ENCODE measurements at regions not wholly inside any gene's neighbourhood (a gene's known extent, or its start where the extent isn't known, plus 50 kb on each side); places are given as distances from the start of the nearest gene placed in this dataset.

- Histone ChIP-seq H3K36me3 (ENCODE audit: insufficient read depth, low read length) (no peaks in the 10 kb centered on the region), H3K27ac (ENCODE audit: low read depth, low read length) (no peak overlapping the region), H2AFZ (ENCODE audit: low read length) (no peak overlapping the region), H3K4me1 (ENCODE audit: insufficient read depth, low read length) (no peaks in the 10 kb centered on the region), H3K4me2 (ENCODE audit: insufficient read depth, low read length) (no peak overlapping the region), H3K4me3 (ENCODE audit: insufficient read depth, low read length) (no peak overlapping the region), H3K79me2 (ENCODE audit: insufficient read depth, low read length) (no peaks in the 10 kb centered on the region), H4K20me1 (ENCODE audit: insufficient read depth, low read length) (no peaks in the 10 kb centered on the region), H3K27me3 (ENCODE audit: insufficient read depth, low read length) (no peaks in the 10 kb centered on the region), H3K9me3 (ENCODE audit: low read depth, low read length) (no peaks in the 10 kb centered on the region)
- DNase-seq (ENCODE audit: insufficient read length, low spot score, missing footprints), result no peak
- no peak for TF ChIP-seq CTCF (IDR thresholded peaks at IDR 0.05; ENCODE audit: extremely low read depth, low read depth, low read length)
These were observed 485.4 kb downstream of the TLR4 start for GRCh38 chr9:118189615-118190014.

GRCh38 chr9:118192807-118193206, 488.6 kb downstream of the TLR4 start:
- no peak for DNase-seq (ENCODE audit: insufficient read length, low spot score, missing footprints)

GRCh38 chr9:118209343-118209742, 505.1 kb downstream of the TLR4 start:
- TF ChIP-seq CTCF (IDR thresholded peaks at IDR 0.05; ENCODE audit: extremely low read depth, low read depth, low read length), result no peak
- H3K4me2 ChIP-seq (ENCODE audit: insufficient read depth, low read length), result no peak overlapping the region
- H4K20me1 ChIP-seq (ENCODE audit: insufficient read depth, low read length), result no peaks in the 10 kb centered on the region
- no peaks in the 10 kb centered on the region for H3K79me2 ChIP-seq (ENCODE audit: insufficient read depth, low read length)
- no peak for DNase-seq (ENCODE audit: insufficient read length, low spot score, missing footprints)
- H3K4me3 ChIP-seq (ENCODE audit: insufficient read depth, low read length), result no peak overlapping the region
- no peaks in the 10 kb centered on the region for H3K4me1 ChIP-seq (ENCODE audit: insufficient read depth, low read length)
- H3K27me3 ChIP-seq (ENCODE audit: insufficient read depth, low read length), result no peaks in the 10 kb centered on the region
- peaks cover 1% of the 10 kb centered on the region for H3K9me3 ChIP-seq (ENCODE audit: low read depth, low read length)
- no peak overlapping the region for H3K27ac ChIP-seq (ENCODE audit: low read depth, low read length)
- H3K36me3 ChIP-seq (ENCODE audit: insufficient read depth, low read length), result no peaks in the 10 kb centered on the region
- no peak overlapping the region for H2AFZ ChIP-seq (ENCODE audit: low read length)

More at GRCh38 chr9:118192807-118193206, 488.6 kb downstream of the TLR4 start:
- H3K36me3 ChIP-seq (ENCODE audit: insufficient read depth, low read length), result no peaks in the 10 kb centered on the region
- H3K4me1 ChIP-seq (ENCODE audit: insufficient read depth, low read length), result no peaks in the 10 kb centered on the region
- H3K27me3 ChIP-seq (ENCODE audit: insufficient read depth, low read length), result no peaks in the 10 kb centered on the region
- no peak overlapping the region for H3K27ac ChIP-seq (ENCODE audit: low read depth, low read length)
- no peak overlapping the region for H3K4me2 ChIP-seq (ENCODE audit: insufficient read depth, low read length)
- H3K4me3 ChIP-seq (ENCODE audit: insufficient read depth, low read length), result no peak overlapping the region
- no peak for TF ChIP-seq CTCF (IDR thresholded peaks at IDR 0.05; ENCODE audit: extremely low read depth, low read depth, low read length)
- no peaks in the 10 kb centered on the region for H4K20me1 ChIP-seq (ENCODE audit: insufficient read depth, low read length)
- no peaks in the 10 kb centered on the region for H3K79me2 ChIP-seq (ENCODE audit: insufficient read depth, low read length)
- H3K9me3 ChIP-seq (ENCODE audit: low read depth, low read length), result no peaks in the 10 kb centered on the region
- no peak overlapping the region for H2AFZ ChIP-seq (ENCODE audit: low read length)

GRCh38 chr9:118215549-118215948, 511.3 kb downstream of the TLR4 start:
- Histone ChIP-seq H3K27ac (ENCODE audit: low read depth, low read length) (no peak overlapping the region), H3K36me3 (ENCODE audit: insufficient read depth, low read length) (no peaks in the 10 kb centered on the region), H4K20me1 (ENCODE audit: insufficient read depth, low read length) (no peaks in the 10 kb centered on the region), H3K4me2 (ENCODE audit: insufficient read depth, low read length) (no peak overlapping the region), H2AFZ (ENCODE audit: low read length) (no peak overlapping the region), H3K4me3 (ENCODE audit: insufficient read depth, low read length) (no peak overlapping the region), H3K9me3 (ENCODE audit: low read depth, low read length) (no peaks in the 10 kb centered on the region), H3K4me1 (ENCODE audit: insufficient read depth, low read length) (no peaks in the 10 kb centered on the region), H3K27me3 (ENCODE audit: insufficient read depth, low read length) (no peaks in the 10 kb centered on the region), H3K79me2 (ENCODE audit: insufficient read depth, low read length) (no peaks in the 10 kb centered on the region)
- DNase-seq (ENCODE audit: insufficient read length, low spot score, missing footprints), result no peak
- TF ChIP-seq CTCF (IDR thresholded peaks at IDR 0.05; ENCODE audit: extremely low read depth, low read depth, low read length), result no peak
